ENCODE measurements at regions not wholly inside any gene's neighbourhood (a gene's known extent, or its start where the extent isn't known, plus 50 kb on each side); places are given as distances from the start of the nearest gene placed in this dataset.
"Not testable (repeated sequence)": the region's sequence is repeated elsewhere in the genome, so short reads cannot be mapped to it uniquely, and the experiment has no call there.

- no peak for DNase-seq (ENCODE audit: low read depth, low spot score)
These were observed 1644.8 kb upstream of the PCDH7 start for GRCh38 chr4:29075366-29075765.

- no peak for DNase-seq (ENCODE audit: low read depth, low spot score)
These were observed 1640.9 kb upstream of the PCDH7 start for GRCh38 chr4:29079260-29079659.

GRCh38 chr4:29081234-29081955, 1638.8 kb upstream of the PCDH7 start:
- DNase-seq (ENCODE audit: low read depth, low spot score) = no peak

- no peak for DNase-seq (ENCODE audit: low read depth, low spot score)
These were observed 1637.5 kb upstream of the PCDH7 start for GRCh38 chr4:29082684-29083083.

DNA sequence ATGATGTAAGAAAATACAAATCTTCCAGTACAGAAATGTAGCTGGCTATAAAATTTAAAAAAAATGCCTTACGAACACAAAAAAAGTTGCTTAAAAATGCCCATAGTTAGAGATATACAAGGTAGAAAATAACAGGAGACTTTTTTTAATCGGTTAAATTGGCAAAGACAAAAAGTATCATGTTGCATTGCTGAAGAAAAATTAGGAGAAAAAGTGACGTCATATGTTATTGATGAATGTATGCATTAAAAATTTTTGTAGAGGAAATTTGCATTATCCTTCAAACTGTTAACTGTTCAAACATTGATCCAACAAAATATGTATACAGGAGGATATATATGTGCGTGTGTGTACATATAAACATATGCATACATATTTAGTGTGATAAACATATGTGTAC, 1634.4 kb upstream of the PCDH7 start:
- DNase-seq (ENCODE audit: low read depth, low spot score) = no peak

GRCh38 chr4:29104694-29105093, 1615.5 kb upstream of the PCDH7 start:
- no peak for DNase-seq (ENCODE audit: low read depth, low spot score)

GRCh38 chr4:29113960-29114359, 1606.2 kb upstream of the PCDH7 start:
- DNase-seq (ENCODE audit: low read depth, low spot score) = no peak

DNA sequence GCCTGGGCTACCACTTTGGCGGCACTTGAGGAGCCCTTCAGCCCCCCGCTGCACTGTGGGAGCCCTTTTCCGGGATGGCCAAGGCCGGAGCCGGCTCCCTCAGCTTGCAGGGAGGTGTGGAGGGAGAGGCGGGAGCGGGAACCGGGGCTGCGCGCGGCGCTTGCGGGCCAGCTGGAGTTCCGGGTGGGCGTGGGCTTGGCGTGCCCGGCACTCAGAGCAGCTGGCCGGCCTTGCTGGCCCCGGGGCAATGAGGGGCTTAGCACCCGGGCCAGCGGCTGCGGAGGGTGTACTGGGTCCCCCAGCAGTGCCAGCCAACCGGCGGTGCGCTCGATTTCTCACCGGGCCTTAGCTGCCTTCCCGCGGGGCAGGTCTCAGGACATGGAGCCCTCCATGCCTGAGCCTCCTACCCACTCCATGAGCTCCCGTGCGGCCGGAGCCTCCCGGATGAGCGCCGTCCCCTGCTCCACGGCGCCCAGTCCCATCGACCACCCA, 1602.9 kb upstream of the PCDH7 start:
- not testable (repeated sequence) for DNase-seq (ENCODE audit: low read depth, low spot score)

DNA sequence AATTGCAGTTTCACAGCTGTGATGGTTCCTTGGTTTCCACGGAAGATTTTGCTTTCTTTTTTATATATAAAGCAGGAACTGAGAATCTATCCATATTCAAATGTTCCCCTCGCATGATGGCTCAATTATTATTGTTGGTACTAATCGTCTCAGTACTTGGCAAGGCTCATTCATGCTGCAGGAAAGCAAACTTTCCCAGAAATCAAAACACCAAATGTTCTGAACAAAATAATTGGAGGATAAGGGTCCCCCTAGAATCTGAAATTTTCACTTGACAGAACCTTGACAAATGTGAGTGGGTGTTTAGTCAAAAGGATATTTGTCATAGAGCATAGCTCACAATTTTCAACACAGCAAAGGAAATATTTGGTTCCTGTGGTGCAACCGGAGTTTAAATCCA, 1598.6 kb upstream of the PCDH7 start:
- no peak for DNase-seq (ENCODE audit: low read depth, low spot score)

- no peak for DNase-seq (ENCODE audit: low read depth, low spot score)
These were observed 1591.4 kb upstream of the PCDH7 start for GRCh38 chr4:29128810-29129209.

- DNase-seq (ENCODE audit: low read depth, low spot score) = no peak
These were observed 1588.9 kb upstream of the PCDH7 start for GRCh38 chr4:29131304-29131703.

DNA sequence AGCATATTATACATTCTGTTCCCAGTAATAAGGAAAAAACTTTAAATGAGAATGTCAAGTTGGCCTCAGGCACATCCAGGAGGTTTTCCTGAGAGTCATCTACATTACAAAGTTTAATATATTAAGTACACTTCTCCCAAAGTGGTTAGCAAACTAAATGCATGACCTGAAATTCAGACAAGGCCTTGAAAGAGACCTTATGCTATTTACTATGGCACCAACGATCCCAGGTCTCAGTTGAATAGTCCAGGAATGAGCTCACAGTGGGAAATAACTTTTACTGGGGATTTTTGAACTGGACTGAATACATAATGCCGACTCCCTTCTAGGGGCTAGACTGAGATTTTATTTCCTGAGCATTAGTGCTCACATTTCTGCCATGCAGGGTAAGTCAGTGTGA, 1577.5 kb upstream of the PCDH7 start:
- no peak for DNase-seq (ENCODE audit: low read depth, low spot score)

- no peak for DNase-seq (ENCODE audit: low read depth, low spot score)
These were observed 1568.6 kb upstream of the PCDH7 start for GRCh38 chr4:29151584-29151983.

DNA sequence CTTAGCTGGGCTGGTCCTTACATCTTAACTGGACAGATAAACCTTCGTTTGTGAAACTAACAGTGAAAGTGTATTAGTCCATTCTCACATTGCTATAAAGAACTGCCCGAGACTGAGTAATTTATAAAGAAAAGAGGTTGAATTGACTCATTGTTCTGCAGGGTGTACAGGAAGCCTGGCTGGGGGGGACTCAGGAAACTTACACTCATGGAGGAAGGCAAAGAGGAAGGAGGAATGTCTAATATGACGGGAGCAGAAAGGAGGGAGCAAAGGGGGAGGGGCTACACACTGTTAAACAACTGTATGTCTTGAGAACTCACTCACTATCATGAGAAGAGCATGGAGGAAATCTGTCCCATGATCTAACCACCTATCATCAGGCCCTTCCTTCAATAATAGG, 1566.5 kb upstream of the PCDH7 start:
- DNase-seq (ENCODE audit: low read depth, low spot score) = no peak

- no peak for DNase-seq (ENCODE audit: low read depth, low spot score)
These were observed 1544.9 kb upstream of the PCDH7 start for GRCh38 chr4:29175291-29175690.

GRCh38 chr4:29199025-29199424, 1521.1 kb upstream of the PCDH7 start:
- DNase-seq (ENCODE audit: low read depth, low spot score) = no peak

- DNase-seq (ENCODE audit: low read depth, low spot score) = no peak
These were observed 1520.7 kb upstream of the PCDH7 start for GRCh38 chr4:29199485-29199884.

- DNase-seq (ENCODE audit: low read depth, low spot score) = no peak
These were observed 1507.1 kb upstream of the PCDH7 start for GRCh38 chr4:29213020-29213419.

DNA sequence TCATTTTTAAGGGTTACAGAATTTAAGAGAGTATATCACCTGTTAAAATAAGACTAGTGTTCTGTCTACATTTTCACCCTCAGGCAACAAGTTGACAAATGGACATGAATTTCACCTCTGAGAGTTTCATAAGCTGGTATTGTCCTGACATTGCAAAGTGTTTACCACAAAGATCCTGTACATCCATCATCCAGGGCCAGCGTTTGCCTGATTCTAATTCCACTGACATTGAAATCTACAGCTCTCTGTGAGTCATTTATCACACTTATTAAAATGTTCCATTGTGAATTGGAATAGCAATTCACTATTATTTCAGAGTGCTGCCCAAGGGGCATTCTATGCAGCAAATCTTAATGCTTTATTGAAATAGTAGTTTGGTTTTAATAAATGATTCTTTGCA, 1499.4 kb upstream of the PCDH7 start:
- DNase-seq (ENCODE audit: low read depth, low spot score) = no peak

DNA sequence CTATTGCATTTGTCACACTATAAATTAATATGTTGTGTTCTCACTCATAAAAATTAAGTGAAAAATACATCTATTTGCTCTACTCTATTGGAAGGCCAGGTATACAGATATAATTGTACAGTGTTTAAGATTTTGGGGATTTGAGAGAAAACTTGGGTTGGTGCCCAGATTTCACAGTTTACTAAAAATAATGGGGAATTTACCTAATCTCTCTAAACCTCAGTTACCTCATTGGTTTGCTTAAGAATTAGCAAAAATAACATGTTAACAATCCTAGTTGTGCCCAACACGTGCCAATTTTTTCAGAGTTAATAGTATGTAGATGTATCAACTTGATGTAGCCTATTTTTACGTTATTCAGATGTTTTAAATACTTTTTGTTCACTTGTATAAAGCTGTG, 1495.3 kb upstream of the PCDH7 start:
- DNase-seq (ENCODE audit: low read depth, low spot score) = no peak

- DNase-seq (ENCODE audit: low read depth, low spot score) = no peak
These were observed 1479.5 kb upstream of the PCDH7 start for GRCh38 chr4:29240641-29241040.

GRCh38 chr4:29243054-29243453, 1477.1 kb upstream of the PCDH7 start:
- DNase-seq (ENCODE audit: low read depth, low spot score) = no peak

GRCh38 chr4:29243851-29244250, 1476.3 kb upstream of the PCDH7 start:
- DNase-seq (ENCODE audit: low read depth, low spot score) = no peak

DNA sequence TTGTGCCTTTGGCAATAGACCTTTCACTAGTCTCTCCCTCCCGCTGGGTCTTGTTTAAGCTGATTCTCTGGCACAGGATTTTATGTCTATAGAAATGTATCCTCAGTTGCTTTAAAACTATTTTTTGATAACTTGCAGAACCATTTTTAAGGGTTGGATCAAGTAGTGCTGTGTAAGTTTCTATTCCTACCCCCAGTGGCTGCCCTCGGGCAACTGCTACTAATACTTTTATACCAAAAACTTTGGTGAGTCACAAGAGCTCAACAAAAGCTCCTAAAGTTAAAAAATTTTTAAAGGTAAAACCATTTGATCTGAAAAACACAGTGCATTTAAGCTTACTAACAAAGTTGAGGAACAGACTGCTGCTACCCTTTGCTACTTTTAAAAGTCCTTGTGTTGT, 1460.6 kb upstream of the PCDH7 start:
- no peak for DNase-seq (ENCODE audit: low read depth, low spot score)
